ENCODE measurements at regions not wholly inside any gene's neighbourhood (a gene's known extent, or its start where the extent isn't known, plus 50 kb on each side); places are given as distances from the start of the nearest gene placed in this dataset.
"Not testable (repeated sequence)": the region's sequence is repeated elsewhere in the genome, so short reads cannot be mapped to it uniquely, and the experiment has no call there.

GRCh38 chr5:63118221-63118620 is 539.6 kb downstream of the LRRC70 start:
- H3K36me3 ChIP-seq (ENCODE audit: control insufficient read depth, low read depth, low read length) = no peaks in the 10 kb centered on the region

GRCh38 chr5:63111891-63112290 is 533.3 kb downstream of the LRRC70 start:
- H3K27ac ChIP-seq (ENCODE audit: low read length) = no peak overlapping the region
- H3K36me3 ChIP-seq (ENCODE audit: control insufficient read depth, low read depth, low read length) = no peaks in the 10 kb centered on the region
- H3K9ac ChIP-seq (ENCODE audit: low read length) = no peak overlapping the region
- no peaks in the 10 kb centered on the region for H3K9me3 ChIP-seq (ENCODE audit: control insufficient read depth, low read depth, low read length)
- H3K4me3 ChIP-seq (ENCODE audit: low read length) = no peak overlapping the region
- no peaks in the 10 kb centered on the region for H3K4me1 ChIP-seq (ENCODE audit: control insufficient read depth, low read depth, low read length)
- no peaks in the 10 kb centered on the region for H3K27me3 ChIP-seq (ENCODE audit: control insufficient read depth, insufficient read depth, low read length)

More at GRCh38 chr5:63118221-63118620, 539.6 kb downstream of the LRRC70 start:
- Histone ChIP-seq H3K27ac (ENCODE audit: low read length) (no peak overlapping the region), H3K9me3 (ENCODE audit: control insufficient read depth, low read depth, low read length) (no peaks in the 10 kb centered on the region), H3K27me3 (ENCODE audit: control insufficient read depth, insufficient read depth, low read length) (no peaks in the 10 kb centered on the region), H3K4me1 (ENCODE audit: control insufficient read depth, low read depth, low read length) (no peaks in the 10 kb centered on the region), H3K4me3 (ENCODE audit: low read length) (no peak overlapping the region), H3K9ac (ENCODE audit: low read length) (no peak overlapping the region)

- H3K27me3 ChIP-seq (ENCODE audit: control insufficient read depth, insufficient read depth, low read length) = no peaks in the 10 kb centered on the region
- no peaks in the 10 kb centered on the region for H3K4me1 ChIP-seq (ENCODE audit: control insufficient read depth, low read depth, low read length)
- no peak overlapping the region for H3K27ac ChIP-seq (ENCODE audit: low read length)
- no peaks in the 10 kb centered on the region for H3K36me3 ChIP-seq (ENCODE audit: control insufficient read depth, low read depth, low read length)
- H3K4me3 ChIP-seq (ENCODE audit: low read length) = no peak overlapping the region
- H3K9me3 ChIP-seq (ENCODE audit: control insufficient read depth, low read depth, low read length) = no peaks in the 10 kb centered on the region
- no peak overlapping the region for H3K9ac ChIP-seq (ENCODE audit: low read length)
Measured at GRCh38 chr5:63101870-63102269, 523.3 kb downstream of the LRRC70 start.

GRCh38 chr5:63097286-63097685 is 518.7 kb downstream of the LRRC70 start:
- H3K27me3 ChIP-seq (ENCODE audit: control insufficient read depth, insufficient read depth, low read length) = no peaks in the 10 kb centered on the region

GRCh38 chr5:63094730-63095129 is 516.1 kb downstream of the LRRC70 start:
- H3K9ac ChIP-seq (ENCODE audit: low read length) = no peak overlapping the region
- no peaks in the 10 kb centered on the region for H3K36me3 ChIP-seq (ENCODE audit: control insufficient read depth, low read depth, low read length)
- no peaks in the 10 kb centered on the region for H3K9me3 ChIP-seq (ENCODE audit: control insufficient read depth, low read depth, low read length)
- H3K4me3 ChIP-seq (ENCODE audit: low read length) = no peak overlapping the region
- no peaks in the 10 kb centered on the region for H3K27me3 ChIP-seq (ENCODE audit: control insufficient read depth, insufficient read depth, low read length)
- H3K27ac ChIP-seq (ENCODE audit: low read length) = no peak overlapping the region
- no peaks in the 10 kb centered on the region for H3K4me1 ChIP-seq (ENCODE audit: control insufficient read depth, low read depth, low read length)

More at GRCh38 chr5:63097286-63097685, 518.7 kb downstream of the LRRC70 start:
- no peaks in the 10 kb centered on the region for H3K4me1 ChIP-seq (ENCODE audit: control insufficient read depth, low read depth, low read length)
- H3K4me3 ChIP-seq (ENCODE audit: low read length) = no peak overlapping the region
- H3K27ac ChIP-seq (ENCODE audit: low read length) = no peak overlapping the region
- H3K9ac ChIP-seq (ENCODE audit: low read length) = no peak overlapping the region
- H3K9me3 ChIP-seq (ENCODE audit: control insufficient read depth, low read depth, low read length) = no peaks in the 10 kb centered on the region
- H3K36me3 ChIP-seq (ENCODE audit: control insufficient read depth, low read depth, low read length) = no peaks in the 10 kb centered on the region

- no peaks in the 10 kb centered on the region for H3K27me3 ChIP-seq (ENCODE audit: control insufficient read depth, insufficient read depth, low read length)
- no peaks in the 10 kb centered on the region for H3K4me1 ChIP-seq (ENCODE audit: control insufficient read depth, low read depth, low read length)
- H3K27ac ChIP-seq (ENCODE audit: low read length) = no peak overlapping the region
Measured at GRCh38 chr5:63089147-63089546, 510.5 kb downstream of the LRRC70 start.

GRCh38 chr5:63085561-63085960 is 506.9 kb downstream of the LRRC70 start:
- Histone ChIP-seq H3K9me3 (ENCODE audit: control insufficient read depth, low read depth, low read length) (no peaks in the 10 kb centered on the region), H3K36me3 (ENCODE audit: control insufficient read depth, low read depth, low read length) (no peaks in the 10 kb centered on the region), H3K9ac (ENCODE audit: low read length) (no peak overlapping the region), H3K4me3 (ENCODE audit: low read length) (no peak overlapping the region), H3K4me1 (ENCODE audit: control insufficient read depth, low read depth, low read length) (no peaks in the 10 kb centered on the region), H3K27me3 (ENCODE audit: control insufficient read depth, insufficient read depth, low read length) (no peaks in the 10 kb centered on the region), H3K27ac (ENCODE audit: low read length) (no peak overlapping the region)

More at GRCh38 chr5:63089147-63089546, 510.5 kb downstream of the LRRC70 start:
- Histone ChIP-seq H3K4me3 (ENCODE audit: low read length) (no peak overlapping the region), H3K9me3 (ENCODE audit: control insufficient read depth, low read depth, low read length) (no peaks in the 10 kb centered on the region), H3K9ac (ENCODE audit: low read length) (no peak overlapping the region), H3K36me3 (ENCODE audit: control insufficient read depth, low read depth, low read length) (no peaks in the 10 kb centered on the region)

- not testable (repeated sequence) for H3K9me3 ChIP-seq (ENCODE audit: control insufficient read depth, low read depth, low read length); H3K4me3 ChIP-seq (ENCODE audit: low read length); H3K36me3 ChIP-seq (ENCODE audit: control insufficient read depth, low read depth, low read length); H3K4me1 ChIP-seq (ENCODE audit: control insufficient read depth, low read depth, low read length); H3K27me3 ChIP-seq (ENCODE audit: control insufficient read depth, insufficient read depth, low read length); H3K9ac ChIP-seq (ENCODE audit: low read length); H3K27ac ChIP-seq (ENCODE audit: low read length)
Measured at GRCh38 chr5:63083689-63084088, 505.1 kb downstream of the LRRC70 start.

GRCh38 chr5:63081402-63081801 is 502.8 kb downstream of the LRRC70 start:
- H3K4me1 ChIP-seq (ENCODE audit: control insufficient read depth, low read depth, low read length) = no peaks in the 10 kb centered on the region
- no peaks in the 10 kb centered on the region for H3K27me3 ChIP-seq (ENCODE audit: control insufficient read depth, insufficient read depth, low read length)
- no peaks in the 10 kb centered on the region for H3K9me3 ChIP-seq (ENCODE audit: control insufficient read depth, low read depth, low read length)
- H3K9ac ChIP-seq (ENCODE audit: low read length) = no peak overlapping the region
- H3K36me3 ChIP-seq (ENCODE audit: control insufficient read depth, low read depth, low read length) = no peaks in the 10 kb centered on the region
- H3K27ac ChIP-seq (ENCODE audit: low read length) = no peak overlapping the region
- H3K4me3 ChIP-seq (ENCODE audit: low read length) = no peak overlapping the region

GRCh38 chr5:63070001-63070400 is 491.4 kb downstream of the LRRC70 start:
- Histone ChIP-seq H3K27ac (ENCODE audit: low read length) (no peak overlapping the region), H3K9me3 (ENCODE audit: control insufficient read depth, low read depth, low read length) (no peaks in the 10 kb centered on the region), H3K4me3 (ENCODE audit: low read length) (no peak overlapping the region), H3K27me3 (ENCODE audit: control insufficient read depth, insufficient read depth, low read length) (no peaks in the 10 kb centered on the region), H3K36me3 (ENCODE audit: control insufficient read depth, low read depth, low read length) (no peaks in the 10 kb centered on the region), H3K9ac (ENCODE audit: low read length) (no peak overlapping the region), H3K4me1 (ENCODE audit: control insufficient read depth, low read depth, low read length) (peaks cover 3% of the 10 kb centered on the region)

- H3K36me3 ChIP-seq (ENCODE audit: control insufficient read depth, low read depth, low read length) = no peaks in the 10 kb centered on the region
- no peak overlapping the region for H3K27ac ChIP-seq (ENCODE audit: low read length)
- no peaks in the 10 kb centered on the region for H3K9me3 ChIP-seq (ENCODE audit: control insufficient read depth, low read depth, low read length)
- H3K9ac ChIP-seq (ENCODE audit: low read length) = no peak overlapping the region
- H3K4me1 ChIP-seq (ENCODE audit: control insufficient read depth, low read depth, low read length) = no peaks in the 10 kb centered on the region
- no peaks in the 10 kb centered on the region for H3K27me3 ChIP-seq (ENCODE audit: control insufficient read depth, insufficient read depth, low read length)
- H3K4me3 ChIP-seq (ENCODE audit: low read length) = no peak overlapping the region
Measured at GRCh38 chr5:63055421-63055820, 476.8 kb downstream of the LRRC70 start.

GRCh38 chr5:63053019-63053638 is 474.5 kb downstream of the LRRC70 start:
- H3K27ac ChIP-seq (ENCODE audit: low read length) = no peak overlapping the region
- no peak overlapping the region for H3K9ac ChIP-seq (ENCODE audit: low read length)
- no peaks in the 10 kb centered on the region for H3K4me1 ChIP-seq (ENCODE audit: control insufficient read depth, low read depth, low read length)
- no peaks in the 10 kb centered on the region for H3K9me3 ChIP-seq (ENCODE audit: control insufficient read depth, low read depth, low read length)
- no peaks in the 10 kb centered on the region for H3K36me3 ChIP-seq (ENCODE audit: control insufficient read depth, low read depth, low read length)
- no peak overlapping the region for H3K4me3 ChIP-seq (ENCODE audit: low read length)
- H3K27me3 ChIP-seq (ENCODE audit: control insufficient read depth, insufficient read depth, low read length) = no peaks in the 10 kb centered on the region

Measured in iPS-18a (cell line).